ENCODE measurements at regions not wholly inside any gene's neighbourhood (a gene's known extent, or its start where the extent isn't known, plus 50 kb on each side); places are given as distances from the start of the nearest gene placed in this dataset.

DNA sequence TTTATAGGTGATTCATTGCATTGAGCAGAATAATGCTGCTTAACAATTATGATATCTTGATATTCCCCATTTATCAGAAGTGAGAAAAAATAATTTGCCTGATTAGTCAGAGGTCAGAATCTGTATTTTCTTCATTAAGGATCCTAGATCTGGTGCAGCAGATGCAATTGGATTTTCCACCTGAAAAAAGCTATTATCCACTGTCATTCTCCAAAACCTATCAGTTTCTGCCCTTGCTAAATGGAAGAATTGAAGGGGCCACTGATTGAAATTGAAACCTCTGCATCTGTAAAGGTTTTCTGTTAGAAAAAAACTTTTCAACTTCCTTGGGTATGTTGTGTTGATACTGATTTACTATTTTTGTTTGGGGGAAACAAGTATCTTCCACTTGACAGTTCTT lies 636.0 kb upstream of the NDST4 start:
- no peak overlapping the region for H3K27ac ChIP-seq
- no peak for TF ChIP-seq ZFX (IDR thresholded peaks at IDR 0.05; ENCODE audit: borderline replicate concordance)
- TF ChIP-seq, protein P1, sequence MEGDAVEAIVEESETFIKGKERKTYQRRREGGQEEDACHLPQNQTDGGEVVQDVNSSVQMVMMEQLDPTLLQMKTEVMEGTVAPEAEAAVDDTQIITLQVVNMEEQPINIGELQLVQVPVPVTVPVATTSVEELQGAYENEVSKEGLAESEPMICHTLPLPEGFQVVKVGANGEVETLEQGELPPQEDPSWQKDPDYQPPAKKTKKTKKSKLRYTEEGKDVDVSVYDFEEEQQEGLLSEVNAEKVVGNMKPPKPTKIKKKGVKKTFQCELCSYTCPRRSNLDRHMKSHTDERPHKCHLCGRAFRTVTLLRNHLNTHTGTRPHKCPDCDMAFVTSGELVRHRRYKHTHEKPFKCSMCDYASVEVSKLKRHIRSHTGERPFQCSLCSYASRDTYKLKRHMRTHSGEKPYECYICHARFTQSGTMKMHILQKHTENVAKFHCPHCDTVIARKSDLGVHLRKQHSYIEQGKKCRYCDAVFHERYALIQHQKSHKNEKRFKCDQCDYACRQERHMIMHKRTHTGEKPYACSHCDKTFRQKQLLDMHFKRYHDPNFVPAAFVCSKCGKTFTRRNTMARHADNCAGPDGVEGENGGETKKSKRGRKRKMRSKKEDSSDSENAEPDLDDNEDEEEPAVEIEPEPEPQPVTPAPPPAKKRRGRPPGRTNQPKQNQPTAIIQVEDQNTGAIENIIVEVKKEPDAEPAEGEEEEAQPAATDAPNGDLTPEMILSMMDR (IDR thresholded peaks at IDR 0.05), result no peak

DNA sequence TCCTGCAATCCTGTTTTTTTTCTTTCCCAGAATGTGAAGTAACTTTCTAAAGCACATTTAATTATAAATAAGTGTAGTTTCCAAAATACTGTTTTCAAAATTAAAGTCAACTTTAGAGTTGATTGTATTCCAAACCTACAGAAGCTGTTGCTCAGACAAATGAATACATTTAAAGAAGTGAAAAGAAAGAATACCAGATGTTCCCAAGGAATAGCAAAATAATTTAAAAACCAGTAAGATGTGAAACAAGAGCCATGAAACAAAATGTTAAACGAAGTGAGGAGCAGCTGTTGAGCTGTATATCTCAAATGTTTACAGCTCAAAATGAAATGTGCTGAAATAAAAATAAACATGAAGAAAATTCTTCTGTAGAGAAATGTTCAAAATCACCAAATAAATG lies 627.4 kb upstream of the NDST4 start:
- no peak overlapping the region for H3K27ac ChIP-seq
- TF ChIP-seq ZFX (IDR thresholded peaks at IDR 0.05; ENCODE audit: borderline replicate concordance), result no peak
- TF ChIP-seq, protein P1 (IDR thresholded peaks at IDR 0.05), result no peak

DNA sequence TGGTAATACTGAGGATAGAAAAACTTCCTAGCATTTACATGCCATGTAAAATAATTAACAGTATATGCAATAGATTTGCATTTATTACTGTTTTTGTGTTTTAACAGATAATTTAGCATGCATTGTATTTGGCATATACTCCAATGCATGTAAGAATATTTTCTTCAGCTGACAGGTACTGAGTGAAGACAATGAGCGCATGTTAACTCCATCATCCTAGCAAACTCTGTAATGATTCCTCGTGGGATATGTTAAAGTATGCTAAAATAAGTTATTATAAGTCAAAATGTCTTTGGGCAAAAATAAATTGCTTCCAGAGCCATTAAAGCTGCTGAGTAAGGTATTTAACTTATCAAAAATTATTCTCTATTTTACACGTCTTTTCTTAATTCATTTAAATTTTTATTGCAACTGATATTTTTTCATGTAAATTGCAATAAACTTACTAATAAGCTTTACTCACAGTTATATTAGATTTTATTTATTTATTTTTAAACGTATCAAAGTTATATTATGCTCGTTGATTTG lies 616.4 kb upstream of the NDST4 start:
- no peak for TF ChIP-seq ZFX (IDR thresholded peaks at IDR 0.05; ENCODE audit: borderline replicate concordance)
- TF ChIP-seq, protein P1 (IDR thresholded peaks at IDR 0.05), result no peak
- no peak overlapping the region for H3K27ac ChIP-seq

DNA sequence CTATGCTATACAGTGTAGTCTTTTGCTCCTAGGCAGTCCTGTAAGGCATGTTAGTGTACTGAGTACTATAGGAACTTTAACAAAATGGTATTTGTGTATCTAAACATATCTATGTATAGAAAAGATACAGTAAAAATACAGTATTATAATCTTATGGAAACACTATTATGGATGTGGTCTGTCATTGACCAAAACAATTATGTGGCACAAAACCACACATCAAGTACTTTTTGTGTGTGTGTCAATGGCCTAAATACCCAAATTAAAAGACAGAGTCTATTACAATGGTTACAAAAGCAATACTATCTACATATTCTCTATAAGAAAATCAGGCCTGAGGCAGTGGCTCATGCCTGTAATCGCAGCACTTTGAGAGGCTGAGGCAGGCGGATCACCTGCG lies 610.2 kb upstream of the NDST4 start:
- TF ChIP-seq, protein P1 (IDR thresholded peaks at IDR 0.05), result no peak
- TF ChIP-seq ZFX (IDR thresholded peaks at IDR 0.05; ENCODE audit: borderline replicate concordance), result no peak

DNA sequence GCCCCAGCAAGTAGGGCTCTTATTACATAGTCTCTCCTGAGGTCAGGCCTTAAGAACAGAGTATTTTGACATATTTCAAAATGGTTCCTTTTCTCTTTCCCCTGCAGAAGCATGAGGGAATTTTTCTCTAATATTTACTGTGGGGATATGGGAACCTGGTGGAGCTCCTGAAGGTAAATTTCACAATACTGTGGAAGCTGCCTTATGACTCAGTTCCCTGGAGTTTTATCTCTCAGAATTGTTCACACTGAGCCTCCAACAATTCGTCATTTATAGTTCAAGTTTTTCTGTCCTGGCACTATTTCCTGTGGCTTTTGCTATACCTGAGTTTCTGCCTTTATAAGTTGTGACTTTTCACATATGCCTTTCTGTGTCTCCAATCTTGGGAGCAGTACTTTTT lies 607.2 kb upstream of the NDST4 start:
- H3K27ac ChIP-seq, result no peak overlapping the region
- TF ChIP-seq, protein P1 (IDR thresholded peaks at IDR 0.05), result no peak

More for the DNA sequence above, 610.2 kb upstream of the NDST4 start:
- no peak overlapping the region for H3K27ac ChIP-seq

DNA sequence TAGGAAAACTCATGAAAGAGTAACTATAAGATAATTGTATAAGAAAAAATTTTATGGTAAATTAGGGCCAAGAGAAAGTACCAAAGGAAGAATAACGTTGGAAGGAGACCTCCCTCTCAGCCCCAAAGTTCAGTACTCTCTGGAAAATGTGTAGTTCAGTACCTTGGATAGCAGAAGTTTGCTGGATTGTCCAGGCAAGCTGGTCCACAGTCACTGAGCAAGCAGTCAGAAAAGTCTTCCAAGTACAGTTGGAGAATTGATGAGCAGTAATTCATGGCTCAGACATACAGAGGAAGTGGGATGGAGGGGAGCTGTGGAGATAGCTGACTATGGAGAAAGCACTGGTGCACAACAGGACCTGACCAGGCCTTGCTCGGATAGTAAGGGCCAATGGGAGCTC lies 598.2 kb upstream of the NDST4 start:
- TF ChIP-seq ZFX (IDR thresholded peaks at IDR 0.05; ENCODE audit: borderline replicate concordance), result no peak
- TF ChIP-seq, protein P1 (IDR thresholded peaks at IDR 0.05), result no peak

DNA sequence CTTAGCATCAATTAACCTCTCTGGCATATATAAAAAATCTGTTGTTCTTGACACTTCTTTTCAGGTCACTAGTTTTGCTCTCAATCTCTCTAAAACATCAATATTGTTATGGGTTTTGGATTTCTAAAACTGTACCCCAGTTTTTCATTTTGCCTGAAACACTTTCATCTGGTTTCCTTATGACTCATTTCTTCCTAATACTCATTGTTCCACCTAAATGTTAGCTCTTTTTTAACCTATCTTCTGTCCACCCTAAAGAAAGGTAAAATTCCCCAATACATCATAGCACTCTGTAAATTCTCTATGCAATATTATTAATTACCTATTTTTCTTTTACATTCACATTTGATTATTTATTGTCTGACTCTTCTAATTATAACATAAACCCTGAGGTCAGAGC lies 575.5 kb upstream of the NDST4 start:
- no peak overlapping the region for H3K27ac ChIP-seq
- TF ChIP-seq, protein P1 (IDR thresholded peaks at IDR 0.05), result no peak
- no peak for TF ChIP-seq ZFX (IDR thresholded peaks at IDR 0.05; ENCODE audit: borderline replicate concordance)

More for the DNA sequence above, 598.2 kb upstream of the NDST4 start:
- no peak overlapping the region for H3K27ac ChIP-seq

Data from 22Rv1 (cell line).